Mesendoderm (in vitro differentiated cells): ENCODE measurements at regions not wholly inside any gene's neighbourhood (a gene's known extent, or its start where the extent isn't known, plus 50 kb on each side); places are given as distances from the start of the nearest gene placed in this dataset.

Experiments
- DNase-seq: peaks from one replicate; pipeline ENCODE4 v3.0.0; 2013
- H2AK5ac ChIP-seq: 2 replicates; pipeline ENCODE4 v1.6.1; 2013; ENCODE audit warnings: low read length, inconsistent platforms
- H2BK120ac ChIP-seq: 2 replicates; pipeline ENCODE4 v1.6.1; 2013; ENCODE audit warnings: low read depth, mild to moderate bottlenecking, low read length, moderate library complexity, mixed read lengths
- H2BK15ac ChIP-seq: replicated peaks from 2 replicates; pipeline ENCODE4 v1.6.1; 2013; ENCODE audit warnings: low read depth, mild to moderate bottlenecking, moderate library complexity
- H2BK5ac ChIP-seq: 2 replicates; pipeline ENCODE4 v1.6.1; 2013; ENCODE audit warnings: low read length, inconsistent platforms
- H3K18ac ChIP-seq: 2 replicates; pipeline ENCODE4 v1.6.1; 2013; ENCODE audit warnings: mild to moderate bottlenecking, low read length, mixed read lengths
- H3K23ac ChIP-seq: one replicate; pipeline ENCODE4 v1.6.1; 2013; ENCODE audit warnings: low read length
- H3K27ac ChIP-seq: 2 replicates; pipeline ENCODE4 v1.5.1; 2013; ENCODE audit warnings: low read depth, mild to moderate bottlenecking, inconsistent platforms, low read length, moderate library complexity
- H3K27me3 ChIP-seq: 2 replicates; pipeline ENCODE4 v1.6.1; 2013; ENCODE audit warnings: low read length, control low read depth, mild to moderate bottlenecking, inconsistent platforms; ENCODE audit not compliant: insufficient read depth, poor library complexity
- H3K36me3 ChIP-seq: 2 replicates; pipeline ENCODE4 v1.6.1; 2013; ENCODE audit warnings: low read length, inconsistent platforms; ENCODE audit not compliant: control insufficient read depth, insufficient read depth
- H3K4ac ChIP-seq: one replicate; pipeline ENCODE4 v1.6.1; 2013; ENCODE audit warnings: low read depth, mild to moderate bottlenecking, low read length, moderate library complexity
- H3K4me1 ChIP-seq: 2 replicates; pipeline ENCODE4 v1.6.1; 2013; ENCODE audit warnings: low read depth, low read length, inconsistent platforms; ENCODE audit not compliant: control insufficient read depth
- H3K4me2 ChIP-seq: 2 replicates; pipeline ENCODE4 v1.6.1; 2013; ENCODE audit warnings: low read length
- H3K4me3 ChIP-seq: 2 replicates; pipeline ENCODE4 v1.5.1; 2013; ENCODE audit warnings: mild to moderate bottlenecking, low read length
- H3K56ac ChIP-seq: one replicate; pipeline ENCODE4 v1.6.1; 2013; ENCODE audit warnings: low read length
- H3K79me1 ChIP-seq: 2 replicates; pipeline ENCODE4 v1.6.1; 2013; ENCODE audit warnings: low read length, inconsistent platforms
- H3K79me2 ChIP-seq: 2 replicates; pipeline ENCODE4 v1.6.1; 2013; ENCODE audit warnings: mild to moderate bottlenecking, low read length; ENCODE audit not compliant: control insufficient read depth, insufficient read depth
- H3K9ac ChIP-seq: 2 replicates; pipeline ENCODE4 v1.6.1; 2013; ENCODE audit warnings: low read length, inconsistent platforms
- H4K5ac ChIP-seq: one replicate; pipeline ENCODE4 v1.6.1; 2013; ENCODE audit warnings: low read length
- H4K8ac ChIP-seq: one replicate; pipeline ENCODE4 v1.6.1; 2013; ENCODE audit warnings: low read depth, mild to moderate bottlenecking, control low read depth, low read length, moderate library complexity
- WGBS: extraction: QIAGEN DNeasy Blood & Tissue Kit; methylation state at CpG from one replicate; pipeline ENCODE4 v1.1.7; 2013; ENCODE audit warnings: low lambda C conversion rate, missing lambda C conversion rate; ENCODE audit not compliant: insufficient coverage; ENCODE audit errors: extremely low coverage; 5-methylcytosine and 5-hydroxymethylcytosine counted together

DNA sequence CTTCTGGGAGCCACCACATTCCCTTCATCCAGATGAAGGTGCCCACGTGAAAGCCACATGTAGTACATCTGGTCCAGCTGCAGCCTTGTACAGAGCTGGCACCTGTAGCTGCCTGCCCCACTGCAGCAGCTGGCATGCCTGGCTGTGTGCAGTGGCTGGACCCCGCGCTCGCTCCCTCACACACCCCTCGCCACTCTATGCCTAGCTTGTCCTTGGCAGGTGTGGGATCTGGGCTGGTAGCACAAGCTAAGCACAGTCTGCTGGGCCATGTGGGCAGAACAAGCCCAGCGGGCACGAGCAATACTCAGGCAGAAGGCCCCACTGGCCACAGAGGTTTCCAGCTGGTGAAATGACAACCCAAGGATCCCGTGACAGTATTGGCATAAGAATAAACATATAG lies 163.9 kb upstream of the PRNP start:
- H3K27ac ChIP-seq = no peak overlapping the region
- no peak overlapping the region for H3K4me2 ChIP-seq
- no peaks in the 10 kb centered on the region for H3K79me2 ChIP-seq
- no peak overlapping the region for H3K18ac ChIP-seq
- H3K27me3 ChIP-seq = no peaks in the 10 kb centered on the region
- H3K23ac ChIP-seq = no peak overlapping the region
- H3K9ac ChIP-seq = no peak overlapping the region
- no peak for DNase-seq
- H2BK15ac ChIP-seq = no peak overlapping the region
- no peak overlapping the region for H3K4ac ChIP-seq
- H4K5ac ChIP-seq = no peak overlapping the region
- H3K4me3 ChIP-seq = no peak overlapping the region
- H3K79me1 ChIP-seq = no peaks in the 10 kb centered on the region
- H2BK120ac ChIP-seq = no peak overlapping the region
- no peaks in the 10 kb centered on the region for H3K4me1 ChIP-seq
- no peak overlapping the region for H2AK5ac ChIP-seq
- H2BK5ac ChIP-seq = no peak overlapping the region
- WGBS = no CpG with 5 or more reads among the region's 8 CpGs
- no peak overlapping the region for H3K56ac ChIP-seq
- H3K36me3 ChIP-seq = no peaks in the 10 kb centered on the region
- H4K8ac ChIP-seq = no peak overlapping the region

GRCh38 chr20:4521170-4521968 lies 164.9 kb upstream of the PRNP start:
- no peak overlapping the region for H3K4me2 ChIP-seq
- H3K27me3 ChIP-seq = no peaks in the 10 kb centered on the region
- no peak overlapping the region for H4K5ac ChIP-seq
- no peak overlapping the region for H3K27ac ChIP-seq
- H3K4me1 ChIP-seq = no peaks in the 10 kb centered on the region
- no peak overlapping the region for H3K56ac ChIP-seq
- no peak overlapping the region for H4K8ac ChIP-seq
- H3K18ac ChIP-seq = no peak overlapping the region
- no peak overlapping the region for H3K4me3 ChIP-seq
- DNase-seq = no peak
- no peak overlapping the region for H3K23ac ChIP-seq
- no peaks in the 10 kb centered on the region for H3K79me1 ChIP-seq
- H2BK15ac ChIP-seq = no peak overlapping the region
- H3K9ac ChIP-seq = no peak overlapping the region
- no peaks in the 10 kb centered on the region for H3K36me3 ChIP-seq
- H2BK120ac ChIP-seq = no peak overlapping the region
- no peak overlapping the region for H3K4ac ChIP-seq
- H2AK5ac ChIP-seq = no peak overlapping the region
- H2BK5ac ChIP-seq = no peak overlapping the region
- no peaks in the 10 kb centered on the region for H3K79me2 ChIP-seq
- WGBS = no CpG with 5 or more reads among the region's 16 CpGs

DNA sequence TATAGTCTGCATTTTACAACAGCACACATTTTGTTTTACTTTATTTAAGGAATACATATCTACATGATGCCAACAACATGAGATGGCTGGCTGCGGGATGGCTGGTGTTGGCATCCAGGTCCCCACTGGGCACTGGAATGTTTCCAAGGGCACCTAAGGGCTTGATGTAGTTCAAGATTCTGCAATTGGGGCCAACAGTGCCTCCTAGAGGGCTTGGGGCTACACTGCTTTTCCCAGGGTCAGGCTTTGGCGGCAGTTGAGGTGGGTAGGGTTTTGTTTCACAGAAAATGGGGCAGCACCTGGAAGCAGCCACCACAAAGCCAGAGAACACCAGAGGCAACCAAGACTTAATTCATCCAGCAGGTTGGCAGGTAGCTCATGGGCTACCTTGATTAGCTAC lies 166.7 kb upstream of the PRNP start:
- Histone ChIP-seq H3K9ac (no peak overlapping the region), H3K4me2 (no peak overlapping the region), H4K5ac (no peak overlapping the region)

GRCh38 chr20:4516876-4517275 lies 169.4 kb upstream of the PRNP start:
- Histone ChIP-seq H2BK5ac (no peak overlapping the region), H3K27me3 (no peaks in the 10 kb centered on the region), H3K4ac (no peak overlapping the region), H2AK5ac (no peak overlapping the region), H3K9ac (no peak overlapping the region), H3K18ac (no peak overlapping the region), H3K79me1 (no peaks in the 10 kb centered on the region), H2BK15ac (no peak overlapping the region), H3K4me1 (no peaks in the 10 kb centered on the region), H4K8ac (no peak overlapping the region), H4K5ac (no peak overlapping the region), H2BK120ac (no peak overlapping the region), H3K4me3 (no peak overlapping the region), H3K4me2 (no peak overlapping the region), H3K36me3 (no peaks in the 10 kb centered on the region), H3K79me2 (no peaks in the 10 kb centered on the region), H3K56ac (no peak overlapping the region), H3K27ac (no peak overlapping the region), H3K23ac (no peak overlapping the region)
- no CpG with 5 or more reads among the region's 1 CpG for WGBS
- no peak for DNase-seq

More for the DNA sequence above, 166.7 kb upstream of the PRNP start:
- Histone ChIP-seq H4K8ac (no peak overlapping the region), H2BK15ac (no peak overlapping the region), H2BK5ac (no peak overlapping the region), H2AK5ac (no peak overlapping the region), H3K4ac (no peak overlapping the region), H3K36me3 (no peaks in the 10 kb centered on the region), H3K79me1 (no peaks in the 10 kb centered on the region), H3K56ac (no peak overlapping the region), H3K27ac (no peak overlapping the region), H2BK120ac (no peak overlapping the region), H3K18ac (no peak overlapping the region), H3K27me3 (no peaks in the 10 kb centered on the region), H3K4me1 (no peaks in the 10 kb centered on the region), H3K4me3 (no peak overlapping the region), H3K79me2 (no peaks in the 10 kb centered on the region), H3K23ac (no peak overlapping the region)
- WGBS = no CpG with 5 or more reads among the region's 2 CpGs
- peak; percentile 65 for DNase-seq

- no peak overlapping the region for H3K4me3 ChIP-seq
- H3K18ac ChIP-seq = no peak overlapping the region
- H4K5ac ChIP-seq = no peak overlapping the region
- H3K27me3 ChIP-seq = no peaks in the 10 kb centered on the region
- H2BK15ac ChIP-seq = no peak overlapping the region
- H3K36me3 ChIP-seq = no peaks in the 10 kb centered on the region
- H3K79me1 ChIP-seq = no peaks in the 10 kb centered on the region
- no peak overlapping the region for H2AK5ac ChIP-seq
- H2BK120ac ChIP-seq = no peak overlapping the region
- DNase-seq = no peak
- no peak overlapping the region for H2BK5ac ChIP-seq
- H3K4ac ChIP-seq = no peak overlapping the region
- H3K9ac ChIP-seq = no peak overlapping the region
- no peak overlapping the region for H3K4me2 ChIP-seq
- no peak overlapping the region for H3K56ac ChIP-seq
- H3K27ac ChIP-seq = no peak overlapping the region
- no peak overlapping the region for H3K23ac ChIP-seq
- H3K79me2 ChIP-seq = no peaks in the 10 kb centered on the region
- H3K4me1 ChIP-seq = no peaks in the 10 kb centered on the region
- H4K8ac ChIP-seq = no peak overlapping the region
Measured at GRCh38 chr20:4513720-4514119, 172.5 kb upstream of the PRNP start.
